ENCODE measurements at regions not wholly inside any gene's neighbourhood (a gene's known extent, or its start where the extent isn't known, plus 50 kb on each side); places are given as distances from the start of the nearest gene placed in this dataset.
"Not testable (repeated sequence)": the region's sequence is repeated elsewhere in the genome, so short reads cannot be mapped to it uniquely, and the experiment has no call there.

DNA sequence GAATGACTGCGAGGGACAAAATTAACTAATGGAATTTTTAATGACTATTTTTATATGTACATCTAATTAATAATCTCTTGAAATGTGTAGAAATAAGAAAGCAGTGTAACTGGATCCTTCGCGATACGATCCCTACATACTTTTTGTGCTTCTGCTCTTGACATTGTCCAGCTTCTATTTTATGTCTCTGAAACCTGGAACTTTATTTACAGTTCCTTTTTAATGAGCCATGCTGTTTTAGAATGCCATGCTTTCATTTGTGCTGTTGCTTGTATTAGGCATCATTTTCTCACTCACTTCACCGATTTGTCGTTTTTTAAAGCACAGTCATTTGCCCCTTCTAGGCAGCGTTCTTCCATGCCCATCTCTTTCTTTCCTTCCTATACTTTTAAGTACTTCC lies 301.3 kb downstream of the EDEM1 start:
- no peak for DNase-seq

DNA sequence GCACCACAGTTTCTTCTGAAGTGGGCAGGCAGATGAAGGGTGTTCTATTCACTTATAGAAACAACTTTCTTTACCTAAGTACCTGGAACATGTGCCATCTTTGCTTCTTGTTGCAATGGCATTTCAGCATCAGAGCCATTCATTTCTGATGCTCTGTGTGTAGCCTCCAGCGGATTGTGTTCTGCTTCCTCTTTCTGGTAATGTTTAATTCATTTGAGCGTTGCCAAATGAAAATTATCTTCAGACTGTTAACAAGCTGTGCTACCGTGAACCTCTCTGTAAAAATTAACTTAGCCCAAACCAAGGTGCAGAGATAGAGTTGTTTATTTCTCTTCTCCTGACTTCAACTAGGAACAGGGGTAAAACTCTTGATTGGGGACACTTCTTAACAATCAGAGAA lies 302.0 kb downstream of the EDEM1 start:
- DNase-seq, result no peak

DNA sequence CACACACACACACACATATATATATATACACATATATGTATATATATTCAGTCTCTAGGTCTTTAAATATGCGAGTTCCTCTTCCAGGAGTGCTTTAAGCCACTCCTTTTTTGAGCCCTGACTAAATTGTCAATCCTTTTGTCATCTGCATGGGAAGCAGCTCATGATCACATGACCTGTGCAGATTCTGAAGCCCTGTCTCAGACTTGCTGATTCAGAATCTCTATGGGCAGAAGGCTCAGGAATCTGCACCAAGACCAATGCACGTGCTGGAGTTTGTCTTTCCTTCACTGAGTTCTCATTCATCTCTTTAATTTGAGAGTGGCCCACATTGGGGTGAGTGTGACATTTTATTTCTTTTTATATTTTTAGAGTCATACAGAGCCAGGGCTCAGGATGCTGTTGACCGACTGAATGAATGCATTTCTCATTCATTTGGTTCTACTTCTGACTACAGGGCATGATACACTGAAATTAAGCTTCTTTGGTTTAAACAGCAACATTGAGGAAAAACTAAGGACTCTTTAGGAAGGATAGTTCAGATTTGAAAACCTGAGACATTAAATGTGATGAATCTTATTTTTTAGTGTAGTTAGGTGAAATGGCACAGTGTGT lies 307.5 kb downstream of the EDEM1 start:
- DNase-seq, result no peak

DNA sequence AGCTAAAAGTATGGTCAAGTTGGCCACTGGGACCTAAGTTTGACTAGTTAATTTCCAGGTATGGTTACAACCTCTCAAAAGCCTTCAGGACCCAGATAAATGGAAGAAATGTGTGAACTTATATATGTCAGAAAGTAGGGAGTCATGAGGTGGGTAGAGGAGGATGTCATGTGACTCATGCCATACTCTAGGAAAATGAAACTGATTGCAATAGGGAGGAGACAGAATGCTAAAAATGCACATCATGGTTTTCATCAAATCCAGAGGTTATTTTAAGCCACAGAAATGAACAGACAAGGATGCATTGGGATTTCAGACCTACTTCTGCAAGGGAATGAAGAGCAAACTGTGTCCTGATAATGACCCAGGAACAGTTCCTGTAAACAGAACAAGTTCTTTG lies 310.0 kb downstream of the EDEM1 start:
- no peak for DNase-seq

DNA sequence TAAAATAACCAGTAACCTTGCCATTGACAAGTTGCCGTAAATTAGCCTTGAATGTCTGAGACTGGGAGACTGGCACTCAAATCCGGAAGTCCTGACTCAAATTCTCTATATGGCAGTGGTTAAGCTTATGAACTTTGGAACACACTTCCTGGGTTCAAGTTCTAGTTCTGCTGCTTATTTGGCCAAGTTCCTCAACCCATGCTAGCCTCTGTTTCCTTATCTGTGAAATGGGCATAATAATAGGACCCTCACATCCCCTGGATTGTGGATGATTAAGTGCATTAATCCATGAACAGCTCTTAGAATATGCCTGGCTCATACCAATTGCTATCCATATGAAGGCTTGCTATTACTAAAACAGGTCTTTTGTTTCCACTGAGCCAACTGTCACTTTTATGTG lies 311.5 kb downstream of the EDEM1 start:
- no peak for DNase-seq

DNA sequence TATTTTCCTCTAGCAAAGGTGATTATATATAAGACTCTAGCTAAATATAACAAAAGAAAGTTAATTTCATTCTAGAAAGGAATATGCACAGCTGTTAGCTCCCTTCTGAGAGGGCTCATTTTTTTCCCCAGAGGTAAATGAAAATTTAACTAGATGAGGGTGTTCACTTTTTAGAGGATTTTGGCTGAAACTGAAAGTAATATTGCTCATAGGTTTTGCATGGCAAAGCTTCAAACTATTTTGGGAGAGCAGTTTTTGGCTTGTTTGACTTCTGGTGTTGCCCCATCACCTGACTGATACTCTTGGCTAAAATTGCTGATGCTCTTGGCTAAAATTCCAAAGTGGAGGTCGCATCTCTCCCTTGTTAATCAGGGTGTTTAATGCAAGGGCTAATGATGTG lies 311.9 kb downstream of the EDEM1 start:
- no peak for DNase-seq

DNA sequence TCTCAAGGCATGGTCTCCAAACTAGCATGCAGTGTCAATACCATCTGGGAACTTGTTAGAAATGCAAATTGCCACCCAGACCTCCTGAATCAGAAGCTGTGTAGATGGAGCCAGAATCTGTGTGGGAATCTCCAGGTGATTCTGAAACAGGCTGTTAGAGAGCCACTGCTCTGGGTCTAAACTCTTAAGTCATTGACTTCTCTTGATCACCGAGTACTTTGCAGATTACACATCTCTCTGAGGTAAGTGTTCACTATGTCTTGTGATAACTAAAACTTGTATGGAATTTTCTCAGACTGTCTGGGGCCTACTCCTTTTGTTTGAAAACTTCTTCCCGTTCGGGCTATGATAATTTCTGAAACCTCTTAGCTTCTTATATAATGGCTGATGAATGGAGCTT lies 315.6 kb downstream of the EDEM1 start:
- no peak for DNase-seq

DNA sequence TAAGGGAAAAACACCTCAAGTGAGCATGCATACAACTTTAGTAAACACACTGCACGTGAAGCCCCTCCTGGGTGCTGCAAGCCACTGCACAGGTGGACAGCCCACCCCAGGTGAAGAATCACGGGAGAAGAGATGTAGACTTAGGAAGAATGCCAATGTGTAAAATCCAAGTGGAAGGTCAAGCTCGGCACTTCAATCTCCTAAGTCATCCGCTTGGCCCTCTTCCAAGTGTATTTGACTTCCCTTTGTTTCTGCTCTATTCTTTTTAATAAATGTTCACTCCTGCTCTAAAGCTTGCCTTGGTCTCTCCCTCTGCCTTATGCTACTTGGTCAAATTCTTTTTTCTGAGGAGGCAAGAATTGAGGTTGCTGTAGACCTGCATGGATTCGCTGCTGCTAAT lies 316.6 kb downstream of the EDEM1 start:
- no peak for DNase-seq

DNA sequence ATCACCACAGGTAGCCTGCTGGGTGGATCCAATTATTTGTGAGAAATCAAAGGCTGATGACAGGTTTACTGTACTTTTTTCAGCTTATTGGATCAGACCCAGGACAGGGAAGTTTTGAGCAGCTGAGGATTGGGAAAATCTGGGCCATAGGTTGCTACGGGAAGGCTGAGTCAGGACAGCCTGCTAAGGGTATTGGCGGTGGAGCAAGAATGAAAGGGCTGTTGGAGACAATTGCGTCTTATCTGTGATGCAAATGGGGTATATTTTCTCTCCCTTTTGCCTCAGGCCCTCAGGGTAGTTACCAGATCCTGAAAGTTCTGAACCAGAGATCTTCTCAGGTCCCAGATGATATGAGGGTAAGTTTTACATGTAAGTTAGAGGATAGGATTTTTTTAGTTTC lies 317.7 kb downstream of the EDEM1 start:
- DNase-seq, result no peak

DNA sequence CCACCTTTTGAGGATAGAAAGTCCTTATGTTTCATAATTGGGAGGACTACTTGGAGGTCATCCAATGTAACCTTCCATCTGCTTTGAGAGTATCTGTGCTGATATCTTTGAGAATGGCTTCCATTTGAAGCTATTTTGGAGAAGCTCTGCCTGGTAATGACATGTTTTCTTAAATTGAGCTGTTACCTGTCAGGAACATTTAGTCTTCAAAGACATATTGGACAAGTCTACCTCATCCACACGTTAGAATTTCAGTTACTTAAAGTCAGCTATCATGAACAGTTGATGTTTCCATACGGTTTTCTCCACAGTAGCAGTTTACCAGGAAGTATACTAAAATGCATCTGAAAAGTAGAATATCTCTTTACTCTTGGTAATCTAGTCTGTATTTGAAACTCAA lies 318.5 kb downstream of the EDEM1 start:
- no peak for DNase-seq

DNA sequence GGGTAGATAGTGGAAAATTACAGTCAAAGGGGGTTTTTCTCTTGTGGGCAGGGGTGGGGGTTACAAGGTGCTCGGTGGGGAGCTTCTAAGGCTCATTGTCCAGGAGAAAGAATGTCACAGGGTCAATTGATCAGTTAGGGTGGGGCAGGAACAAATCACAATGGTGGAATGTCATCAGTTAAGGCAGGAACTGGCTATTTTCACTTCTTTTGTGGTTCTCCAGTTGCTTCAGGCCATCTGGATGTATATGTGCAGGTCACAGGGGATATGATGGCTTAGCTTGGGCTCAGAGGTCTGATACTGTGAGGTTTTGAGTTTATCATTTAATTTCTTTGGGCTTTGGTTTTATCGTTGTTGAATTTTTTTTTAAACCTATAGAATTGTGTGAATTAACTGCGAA lies 321.4 kb downstream of the EDEM1 start:
- DNase-seq, result not testable (repeated sequence)

DNA sequence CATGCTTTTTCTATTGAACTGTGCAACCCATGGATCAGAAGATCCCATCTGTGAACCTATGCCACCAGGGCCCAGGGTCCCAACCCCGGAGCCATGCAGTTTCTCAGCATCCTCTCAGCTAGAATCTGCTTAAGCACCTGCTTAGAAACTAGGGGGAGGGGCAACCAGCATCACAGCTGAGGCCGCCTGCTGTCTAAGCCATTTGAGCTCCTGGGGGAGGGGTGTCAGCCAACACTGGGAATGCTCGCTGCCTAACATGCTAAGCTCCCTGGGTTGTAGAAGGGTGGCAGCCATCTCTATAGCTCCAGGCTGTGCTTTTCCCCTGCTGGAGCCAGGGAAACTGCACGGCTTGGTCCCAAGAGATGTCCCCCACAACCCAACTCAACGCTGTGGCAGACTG lies 322.8 kb downstream of the EDEM1 start:
- DNase-seq, result no peak

DNA sequence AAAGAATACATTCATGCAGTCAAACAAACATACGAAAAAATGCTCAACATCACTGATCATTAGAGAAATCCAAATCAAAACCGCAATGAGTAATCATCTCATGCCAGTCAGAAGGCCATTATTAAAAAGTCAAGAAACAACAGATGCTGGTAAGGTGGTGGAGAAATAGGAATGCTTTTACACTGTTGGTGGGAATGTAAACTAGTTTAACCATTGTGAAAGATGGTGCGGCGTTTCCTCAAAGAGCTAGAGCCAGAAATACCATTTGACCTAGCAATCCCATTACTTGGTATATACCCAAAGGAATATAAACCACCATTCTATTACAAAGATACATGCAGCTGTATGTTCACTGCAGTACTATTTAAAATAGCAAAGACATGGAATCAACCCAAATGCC lies 330.4 kb downstream of the EDEM1 start:
- no peak for DNase-seq

DNA sequence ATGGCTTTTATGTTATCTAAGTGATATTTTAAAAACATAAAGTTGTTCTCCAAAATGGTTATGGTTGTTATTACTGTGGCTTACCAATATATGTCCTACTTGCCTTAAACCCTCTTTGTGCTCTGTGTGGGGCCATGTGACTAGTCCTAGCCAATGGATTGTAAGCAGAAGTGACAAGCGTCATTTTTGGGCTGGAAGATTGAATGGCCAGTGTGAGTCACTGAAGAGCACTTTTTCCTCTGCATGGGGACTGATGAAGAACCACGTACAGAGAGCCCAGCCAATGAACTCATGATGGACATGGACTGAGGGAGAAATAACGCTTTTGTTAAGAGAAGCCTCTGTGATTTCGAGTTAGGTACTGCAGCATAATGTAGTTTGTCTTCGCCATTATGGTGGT lies 332.7 kb downstream of the EDEM1 start:
- DNase-seq, result no peak

DNA sequence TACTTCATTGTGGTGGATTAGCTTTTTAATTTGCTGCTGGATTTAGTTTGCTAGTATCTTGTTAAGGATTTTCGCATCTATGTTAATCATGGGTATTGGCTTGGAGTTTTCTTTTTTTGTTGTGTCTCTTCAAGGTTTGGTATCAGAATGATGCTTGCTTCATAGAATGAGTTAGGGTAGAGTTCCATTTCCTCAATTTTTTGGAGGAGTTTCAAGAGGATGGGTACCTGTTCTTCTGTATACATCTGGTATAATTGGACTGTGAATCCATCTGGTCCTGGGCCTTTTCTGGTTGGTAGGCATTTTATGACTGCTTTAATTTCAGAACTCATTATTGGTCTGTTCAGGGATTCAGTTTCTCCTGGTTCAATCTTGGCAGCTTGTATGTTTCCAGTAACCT lies 335.6 kb downstream of the EDEM1 start:
- DNase-seq, result no peak

DNA sequence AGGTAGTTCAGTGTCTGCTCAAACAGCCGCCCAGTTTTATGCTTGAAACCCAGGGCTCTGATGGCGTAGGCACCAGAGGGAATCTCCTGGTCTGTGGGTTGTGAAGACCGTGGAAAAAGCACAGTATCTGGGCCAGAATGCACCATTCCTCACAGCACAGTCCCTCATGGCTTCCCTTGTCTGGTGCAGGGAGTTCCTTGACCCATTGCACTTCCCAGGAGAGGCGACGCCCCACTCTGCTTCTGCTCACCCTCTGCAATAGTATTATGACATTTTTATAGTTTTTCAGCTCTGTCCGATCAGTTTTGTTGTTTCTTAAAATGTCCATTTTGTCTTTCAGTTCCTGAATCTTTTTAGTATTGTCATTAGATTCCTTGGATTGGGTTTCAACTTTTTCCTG lies 343.5 kb downstream of the EDEM1 start:
- DNase-seq, result no peak

DNA sequence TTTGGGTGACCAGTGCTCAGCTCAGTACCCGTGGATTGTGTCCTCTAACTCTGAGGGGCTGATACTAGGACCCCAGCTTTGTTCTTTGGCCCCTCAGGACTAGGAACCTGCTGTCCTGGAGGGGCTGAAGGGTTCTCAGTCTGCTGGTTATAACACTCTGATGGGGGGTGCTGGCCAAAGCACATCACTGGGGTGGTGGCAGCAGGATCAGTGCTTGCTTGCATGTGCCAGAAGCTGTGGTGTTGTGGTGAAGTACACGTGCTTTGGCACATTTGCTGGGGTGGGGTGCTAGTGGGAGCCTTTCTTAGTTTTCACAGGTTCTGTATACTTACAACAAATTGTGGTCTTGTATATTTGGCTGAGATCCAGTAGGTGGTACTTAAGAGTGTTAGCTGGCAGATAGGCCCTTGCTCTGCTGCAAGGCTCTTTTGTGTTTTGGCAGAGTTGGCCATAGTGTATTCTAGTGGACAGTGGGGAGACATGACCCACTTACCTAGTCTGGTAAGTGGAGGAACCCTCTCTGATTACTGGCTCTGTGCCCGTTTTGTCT lies 344.3 kb downstream of the EDEM1 start:
- no peak for DNase-seq

DNA sequence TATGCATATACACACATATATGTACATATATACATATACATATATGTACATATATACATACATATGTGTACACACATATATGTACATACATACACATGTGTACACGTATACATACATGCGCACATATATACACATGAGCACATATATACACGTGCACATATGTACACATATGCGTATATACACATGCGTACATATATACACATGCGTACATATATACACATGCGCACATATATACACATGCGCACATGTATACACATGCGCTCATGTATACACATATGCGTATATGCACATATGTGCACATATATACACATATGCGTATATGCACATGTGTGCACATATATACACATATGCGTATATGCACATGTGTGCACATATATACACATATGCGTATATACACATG lies 353.0 kb downstream of the EDEM1 start:
- DNase-seq, result no peak

DNA sequence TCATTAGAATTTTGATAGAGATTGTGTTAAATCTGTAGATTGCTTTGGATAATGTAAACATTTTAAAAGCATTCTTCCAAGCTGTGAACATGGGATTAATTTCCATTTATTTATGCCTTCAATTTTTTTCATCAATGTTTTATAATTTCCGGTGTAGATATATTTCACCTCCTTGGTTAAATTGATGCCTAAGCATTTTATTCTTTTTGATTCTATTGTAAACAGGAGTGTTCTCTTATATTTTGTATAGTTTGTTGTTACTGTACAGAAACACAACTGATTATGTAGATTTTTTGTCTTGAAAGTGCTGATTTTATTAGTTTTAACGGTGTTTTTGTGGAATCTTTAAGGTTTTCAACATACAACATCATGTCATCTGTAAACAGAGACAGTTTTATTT lies 355.0 kb downstream of the EDEM1 start:
- DNase-seq, result no peak

DNA sequence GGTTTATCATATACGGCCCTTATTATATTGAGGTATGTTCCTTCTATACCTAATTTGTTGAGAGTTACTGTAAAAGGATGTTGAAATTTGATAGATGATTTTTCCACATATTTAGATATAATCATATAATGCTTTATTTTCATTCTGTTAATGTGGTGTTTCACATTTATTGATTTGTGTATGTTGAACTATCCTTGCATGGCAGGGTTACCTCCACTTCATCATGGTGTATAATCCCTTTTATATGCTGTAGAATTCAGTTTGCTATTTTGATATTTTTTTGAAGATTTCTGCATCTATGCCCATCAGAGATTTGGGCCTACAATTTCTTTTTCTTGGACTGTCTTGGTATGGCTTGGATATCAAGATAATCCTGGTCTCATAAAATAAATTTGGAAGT lies 355.5 kb downstream of the EDEM1 start:
- no peak for DNase-seq

DNA sequence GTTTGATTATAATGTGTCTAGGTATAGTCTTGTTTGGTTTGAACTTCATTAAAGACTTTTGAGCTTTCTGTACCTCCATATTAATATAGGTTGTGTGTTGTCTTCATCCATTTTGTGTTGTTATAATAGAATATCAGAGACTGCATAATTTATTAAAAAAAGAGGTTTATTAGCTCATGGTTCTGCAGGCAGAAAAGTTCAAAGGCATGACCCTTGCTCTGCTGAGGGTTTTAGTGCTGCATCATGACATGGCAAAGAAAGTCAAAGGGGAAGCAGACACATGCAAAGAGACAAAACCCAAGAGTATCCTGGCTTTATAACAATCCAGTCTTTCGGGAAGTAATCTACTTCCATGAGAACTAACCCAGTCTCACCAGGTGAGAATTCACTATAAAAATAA lies 358.2 kb downstream of the EDEM1 start:
- DNase-seq, result no peak

DNA sequence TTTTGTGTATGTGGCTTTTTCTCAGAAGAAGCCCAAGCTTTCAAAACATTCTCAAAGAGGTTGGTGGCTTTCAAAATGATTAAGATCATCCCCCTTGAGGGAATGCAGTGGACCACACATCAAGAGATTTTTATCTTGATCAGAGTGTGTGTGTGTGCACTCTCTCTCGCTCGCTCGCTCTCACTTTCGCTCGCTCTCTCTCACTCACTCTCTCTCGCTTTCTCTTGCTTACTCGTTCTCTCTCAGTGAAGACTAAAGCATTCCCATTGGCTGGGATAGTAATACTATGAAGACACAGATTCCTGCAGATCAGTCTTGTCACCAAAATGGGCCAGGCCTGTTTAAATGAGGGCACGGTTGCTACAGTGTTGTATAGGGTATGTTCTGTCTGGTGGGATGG lies 365.7 kb downstream of the EDEM1 start:
- no peak for DNase-seq

DNA sequence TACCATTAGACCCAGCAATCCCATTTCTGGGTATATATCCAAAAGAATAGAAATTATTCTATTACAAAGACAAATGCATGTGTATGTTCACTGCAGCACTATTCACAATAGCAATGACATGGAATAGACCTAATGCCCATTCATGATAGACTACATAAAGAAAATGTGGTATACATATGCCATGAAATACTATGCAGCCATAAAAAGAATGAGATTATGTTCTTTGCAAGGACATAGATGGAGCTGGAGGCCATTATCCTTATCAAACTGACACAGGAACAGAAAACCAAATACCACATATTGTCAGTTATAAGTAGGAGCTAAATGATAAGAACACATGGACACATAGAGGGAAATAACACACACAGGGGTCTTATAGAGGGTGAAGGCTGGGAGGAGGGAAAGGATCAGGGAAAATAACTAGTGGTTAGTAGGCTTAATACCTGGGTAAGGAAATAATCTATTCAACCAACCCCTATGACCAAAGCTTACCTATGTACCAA lies 366.8 kb downstream of the EDEM1 start:
- DNase-seq, result no peak

DNA sequence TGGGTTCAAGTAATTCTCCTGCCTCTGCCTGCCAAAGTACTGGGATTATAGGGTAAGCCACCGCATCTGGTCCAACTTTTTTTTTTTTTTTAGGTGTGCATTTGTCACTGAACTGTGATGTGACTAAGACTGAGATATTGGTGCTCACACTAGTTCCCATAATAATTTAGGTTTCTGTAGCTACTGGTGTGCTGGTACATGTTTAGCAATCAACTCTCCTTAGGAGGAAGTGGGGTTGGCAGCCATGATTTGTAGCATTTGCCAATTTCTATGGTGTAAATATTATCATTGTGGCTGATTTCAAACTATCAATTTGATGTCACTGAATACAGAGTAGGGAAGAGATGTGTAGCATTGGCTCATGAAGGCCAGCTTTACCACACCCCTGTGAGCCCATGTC lies 372.7 kb downstream of the EDEM1 start:
- DNase-seq, result no peak

DNA sequence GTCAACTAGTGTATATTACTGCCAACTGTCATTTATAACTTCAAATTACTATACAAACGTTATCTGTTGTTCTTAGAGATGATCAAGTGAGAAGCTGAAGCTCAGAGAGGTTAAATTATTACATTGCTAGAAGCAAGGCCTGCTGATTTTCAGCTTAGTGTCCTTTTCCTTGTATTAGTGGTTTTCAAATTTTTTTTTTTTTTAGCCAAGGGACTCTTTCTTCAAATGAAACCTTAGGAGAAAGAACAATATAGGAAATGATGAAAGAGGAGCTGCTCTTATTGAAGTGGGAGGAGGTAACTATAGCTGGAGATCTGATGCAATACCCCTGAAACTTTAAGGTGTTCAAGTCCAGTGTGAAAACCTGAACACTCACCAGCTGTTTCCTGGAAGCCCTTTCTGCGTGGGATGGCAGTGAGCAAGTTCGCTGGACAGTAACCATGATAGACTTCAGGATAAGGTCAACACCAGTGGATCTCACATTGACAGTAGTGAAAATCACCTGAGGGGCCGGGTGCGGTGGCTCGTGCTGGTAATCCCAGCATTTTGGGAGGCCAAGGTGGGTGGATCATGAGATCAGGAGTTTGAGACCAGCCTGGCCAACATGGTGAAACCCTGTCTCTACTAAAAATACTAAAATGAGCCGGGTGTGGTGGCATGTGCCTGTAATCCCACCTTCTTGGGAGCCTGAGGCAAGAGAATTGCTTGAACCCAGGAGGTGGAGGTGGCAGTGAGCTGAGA lies 376.2 kb downstream of the EDEM1 start:
- DNase-seq, result no peak
